Endothelial cell (in vitro differentiated cells): ENCODE measurements at regions not wholly inside any gene's neighbourhood (a gene's known extent, or its start where the extent isn't known, plus 50 kb on each side); places are given as distances from the start of the nearest gene placed in this dataset.
"Not testable (repeated sequence)": the region's sequence is repeated elsewhere in the genome, so short reads cannot be mapped to it uniquely, and the experiment has no call there.

Source experiments
- DNase-seq: peaks from one replicate; pipeline ENCODE4 v3.0.0; 2021; ENCODE audit warnings: low spot score
- H3K27ac Mint-ChIP-seq: one replicate; pipeline ENCODE4 v1.8.0; 2021; ENCODE audit warnings: mixed read lengths, inconsistent platforms; ENCODE audit not compliant: unreplicated experiment
- H3K27me3 Mint-ChIP-seq: one replicate; pipeline ENCODE4 v1.8.0; 2021; ENCODE audit warnings: mild to moderate bottlenecking, moderate library complexity, mixed read lengths, inconsistent platforms; ENCODE audit not compliant: unreplicated experiment
- H3K36me3 Mint-ChIP-seq: one replicate; pipeline ENCODE4 v1.8.0; 2021; ENCODE audit warnings: mild to moderate bottlenecking, low read depth, mixed read lengths, inconsistent platforms; ENCODE audit not compliant: unreplicated experiment
- H3K4me1 Mint-ChIP-seq: one replicate; pipeline ENCODE4 v1.8.0; 2021; ENCODE audit warnings: mild to moderate bottlenecking, mixed read lengths, inconsistent platforms; ENCODE audit not compliant: unreplicated experiment
- H3K4me3 Mint-ChIP-seq: one replicate; pipeline ENCODE4 v1.8.0; 2021; ENCODE audit warnings: mild to moderate bottlenecking, mixed read lengths, inconsistent platforms; ENCODE audit not compliant: unreplicated experiment
- H3K9me3 Mint-ChIP-seq: one replicate; pipeline ENCODE4 v1.8.0; 2021; ENCODE audit warnings: mixed read lengths, inconsistent platforms; ENCODE audit not compliant: unreplicated experiment
- TF ChIP-seq, protein P1 (sequence below): fragments of 200-600 bp; sonication (generic); IDR thresholded peaks from one replicate; pipeline ENCODE4 v1.5.0; 2021; ENCODE audit warnings: antibody characterized with exemption; ENCODE audit not compliant: unreplicated experiment

- H3K4me3 Mint-ChIP-seq, result no peak overlapping the region
- no peak for DNase-seq
- no peaks in the 10 kb centered on the region for H3K36me3 Mint-ChIP-seq
- no peak overlapping the region for H3K27ac Mint-ChIP-seq
- H3K4me1 Mint-ChIP-seq, result no peaks in the 10 kb centered on the region
- TF ChIP-seq, protein P1, sequence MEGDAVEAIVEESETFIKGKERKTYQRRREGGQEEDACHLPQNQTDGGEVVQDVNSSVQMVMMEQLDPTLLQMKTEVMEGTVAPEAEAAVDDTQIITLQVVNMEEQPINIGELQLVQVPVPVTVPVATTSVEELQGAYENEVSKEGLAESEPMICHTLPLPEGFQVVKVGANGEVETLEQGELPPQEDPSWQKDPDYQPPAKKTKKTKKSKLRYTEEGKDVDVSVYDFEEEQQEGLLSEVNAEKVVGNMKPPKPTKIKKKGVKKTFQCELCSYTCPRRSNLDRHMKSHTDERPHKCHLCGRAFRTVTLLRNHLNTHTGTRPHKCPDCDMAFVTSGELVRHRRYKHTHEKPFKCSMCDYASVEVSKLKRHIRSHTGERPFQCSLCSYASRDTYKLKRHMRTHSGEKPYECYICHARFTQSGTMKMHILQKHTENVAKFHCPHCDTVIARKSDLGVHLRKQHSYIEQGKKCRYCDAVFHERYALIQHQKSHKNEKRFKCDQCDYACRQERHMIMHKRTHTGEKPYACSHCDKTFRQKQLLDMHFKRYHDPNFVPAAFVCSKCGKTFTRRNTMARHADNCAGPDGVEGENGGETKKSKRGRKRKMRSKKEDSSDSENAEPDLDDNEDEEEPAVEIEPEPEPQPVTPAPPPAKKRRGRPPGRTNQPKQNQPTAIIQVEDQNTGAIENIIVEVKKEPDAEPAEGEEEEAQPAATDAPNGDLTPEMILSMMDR, result no peak
- peaks cover 2% of the 10 kb centered on the region for H3K27me3 Mint-ChIP-seq
- H3K9me3 Mint-ChIP-seq, result no peaks in the 10 kb centered on the region
Observed at GRCh38 chr11:86167499-86168164, 76.9 kb upstream of the EED start.

GRCh38 chr11:86166287-86166686 is 78.3 kb upstream of the EED start:
- not testable (repeated sequence) for H3K9me3 Mint-ChIP-seq, H3K4me3 Mint-ChIP-seq, H3K27ac Mint-ChIP-seq, DNase-seq, H3K36me3 Mint-ChIP-seq, H3K27me3 Mint-ChIP-seq, H3K4me1 Mint-ChIP-seq

DNA sequence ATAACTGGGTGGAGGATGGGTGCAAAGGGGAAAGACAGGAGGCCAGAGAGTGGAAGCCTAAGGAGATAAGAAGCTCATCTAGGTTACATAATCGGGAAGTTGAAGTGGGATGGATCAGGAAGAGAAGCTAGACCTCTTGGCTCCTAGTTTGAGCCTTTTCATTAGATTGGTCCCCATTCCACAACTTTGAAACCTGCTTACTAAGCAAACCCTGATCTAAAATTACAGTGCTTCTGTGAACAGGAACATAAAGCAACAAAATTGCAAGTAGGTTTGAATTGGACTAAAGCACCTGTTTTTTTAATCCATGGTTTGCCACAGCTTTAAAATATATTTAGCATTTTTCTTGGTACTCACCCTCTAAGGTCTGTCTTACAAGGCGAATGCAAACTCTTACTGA is 80.4 kb upstream of the EED start:
- H3K4me3 Mint-ChIP-seq, result no peak overlapping the region
- H3K9me3 Mint-ChIP-seq, result no peaks in the 10 kb centered on the region
- H3K27ac Mint-ChIP-seq, result no peak overlapping the region

GRCh38 chr11:86163221-86163876 is 81.2 kb upstream of the EED start:
- not testable (repeated sequence) for H3K27ac Mint-ChIP-seq, H3K9me3 Mint-ChIP-seq, H3K27me3 Mint-ChIP-seq, DNase-seq, H3K36me3 Mint-ChIP-seq, H3K4me3 Mint-ChIP-seq
- H3K4me1 Mint-ChIP-seq, result peaks cover 13% of the 10 kb centered on the region

More for the DNA sequence above, 80.4 kb upstream of the EED start:
- Mint-ChIP-seq H3K27me3 (peaks cover 3% of the 10 kb centered on the region), H3K36me3 (no peaks in the 10 kb centered on the region), H3K4me1 (peaks cover 10% of the 10 kb centered on the region)
- DNase-seq, result no peak
- TF ChIP-seq, protein P1, result no peak

DNA sequence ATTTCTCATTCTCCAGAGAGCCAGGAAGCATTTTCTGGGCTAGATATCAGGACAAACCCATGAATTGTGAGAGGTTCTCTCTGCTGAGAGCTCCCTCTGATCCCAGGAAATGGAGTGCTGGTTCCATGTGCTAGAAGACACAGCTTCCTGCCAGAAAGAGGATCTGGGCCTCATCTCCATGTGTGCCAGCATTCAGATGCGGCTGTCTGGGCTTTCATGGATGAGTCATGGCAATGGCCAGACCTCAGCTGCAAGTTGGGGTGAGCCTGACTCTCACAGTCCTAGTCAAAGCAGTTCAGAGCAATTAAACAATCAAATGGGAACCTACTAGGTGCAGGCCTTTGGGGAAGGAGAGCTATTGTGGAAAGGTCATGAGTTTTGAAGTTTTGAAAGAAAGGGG is 82.3 kb upstream of the EED start:
- TF ChIP-seq, protein P1, result no peak

GRCh38 chr11:86161837-86162236 is 82.7 kb upstream of the EED start:
- H3K36me3 Mint-ChIP-seq, result no peaks in the 10 kb centered on the region
- peaks cover 21% of the 10 kb centered on the region for H3K4me1 Mint-ChIP-seq
- H3K9me3 Mint-ChIP-seq, result no peaks in the 10 kb centered on the region
- TF ChIP-seq, protein P1, result no peak
- DNase-seq, result no peak
- no peak overlapping the region for H3K4me3 Mint-ChIP-seq
- H3K27ac Mint-ChIP-seq, result peak overlapping the region; percentile 57
- peaks cover 3% of the 10 kb centered on the region for H3K27me3 Mint-ChIP-seq

More for the DNA sequence above, 82.3 kb upstream of the EED start:
- Mint-ChIP-seq H3K4me3 (no peak overlapping the region), H3K27me3 (peaks cover 3% of the 10 kb centered on the region), H3K27ac (no peak overlapping the region), H3K36me3 (no peaks in the 10 kb centered on the region), H3K4me1 (peaks cover 21% of the 10 kb centered on the region), H3K9me3 (no peaks in the 10 kb centered on the region)
- no peak for DNase-seq
